Endothelial cell of umbilical vein (primary cell): ENCODE measurements at regions not wholly inside any gene's neighbourhood (a gene's known extent, or its start where the extent isn't known, plus 50 kb on each side); places are given as distances from the start of the nearest gene placed in this dataset.

Source experiments
- EZH2 ChIP-seq: IDR thresholded peaks from 2 replicates; pipeline ENCODE4 v1.6.1; 2012; ENCODE audit warnings: borderline replicate concordance, low read depth, mild to moderate bottlenecking, moderate library complexity, low read length, inconsistent platforms; ENCODE audit not compliant: severe bottlenecking
- FOS ChIP-seq: IDR thresholded peaks from 2 replicates; pipeline ENCODE4 v1.6.1; 2011; ENCODE audit warnings: mild to moderate bottlenecking, low read length, moderate library complexity, borderline replicate concordance; ENCODE audit not compliant: insufficient read depth
- GATA2 ChIP-seq: IDR thresholded peaks from 2 replicates; pipeline ENCODE4 v1.7.0; 2011; ENCODE audit warnings: low read depth, mild to moderate bottlenecking, moderate library complexity, mixed read lengths, low read length; ENCODE audit not compliant: insufficient read length, insufficient read depth
- JUN ChIP-seq: IDR thresholded peaks from 2 replicates; pipeline ENCODE4 v1.6.1; 2011; ENCODE audit warnings: borderline replicate concordance, low read depth; ENCODE audit not compliant: insufficient read length, insufficient read depth
- MYC ChIP-seq: IDR thresholded peaks from one replicate; pipeline ENCODE4 v1.6.1; 2011; ENCODE audit warnings: mild to moderate bottlenecking, low read depth, low read length
- POLR2A ChIP-seq: IDR thresholded peaks from 2 replicates; pipeline ENCODE4 v1.6.1; 2012; ENCODE audit warnings: low read depth, mild to moderate bottlenecking, control low read depth, low read length
- POLR2AphosphoS5 ChIP-seq: IDR thresholded peaks from 2 replicates; pipeline ENCODE4 v1.6.1; 2012; ENCODE audit warnings: low read depth, mild to moderate bottlenecking, control low read depth, low read length, moderate library complexity; ENCODE audit not compliant: insufficient read depth
- TF ChIP-seq, protein P1 (sequence below), 2 donors: IDR thresholded peaks; 1 replicate in 1 of 2; 2 replicates in 1 of 2; pipeline ENCODE4 v1.5.1; 2011; ENCODE audit warnings: low read length in 2 of 2, mild to moderate bottlenecking in 2 of 2, moderate library complexity in 2 of 2, control low read depth in 1 of 2, inconsistent platforms in 1 of 2, low read depth in 1 of 2; ENCODE audit not compliant: insufficient read depth in 1 of 2; ENCODE audit errors: extremely low read depth in 1 of 2
- TF ChIP-seq, protein P2 (sequence below): IDR thresholded peaks from 2 replicates; pipeline ENCODE4 v1.6.1; 2011; ENCODE audit not compliant: insufficient read depth, insufficient read length

DNA sequence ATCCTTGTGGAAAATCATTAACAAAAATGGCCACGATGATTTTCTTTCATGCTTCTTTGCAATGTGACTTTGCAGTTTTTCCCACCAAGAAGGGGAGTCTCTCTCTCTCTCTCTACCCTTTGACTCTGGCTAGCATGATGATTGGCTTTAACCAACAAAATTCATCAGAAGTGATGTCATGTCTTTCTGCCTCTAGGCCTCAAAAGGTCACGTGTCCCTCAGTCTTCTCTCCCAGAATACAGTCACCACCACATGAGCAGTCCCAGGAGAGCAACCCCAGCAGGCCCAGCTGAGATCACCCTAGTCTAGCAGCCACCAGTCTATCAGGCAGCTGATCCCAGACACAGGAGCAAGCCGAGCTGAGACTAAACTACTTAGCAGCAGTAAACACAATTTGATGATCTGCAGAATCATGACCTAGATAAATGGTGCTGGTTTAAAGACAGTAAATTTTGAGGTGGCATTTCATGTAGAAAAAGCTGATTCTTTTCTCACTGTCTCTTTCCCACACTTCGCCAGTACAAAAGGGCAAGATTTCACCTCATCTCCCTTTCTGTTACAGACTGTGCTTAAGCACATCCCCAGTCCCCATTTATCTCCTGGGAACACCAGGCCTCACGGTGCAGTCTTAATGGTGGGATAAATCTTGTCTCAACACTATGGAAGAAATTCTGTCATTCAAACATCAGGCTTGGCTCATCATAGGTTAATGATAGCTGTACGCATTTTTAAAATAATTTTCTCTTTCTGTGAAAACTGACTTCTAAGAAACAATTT lies 132.7 kb downstream of the SCG2 start:
- TF ChIP-seq, protein P1, sequence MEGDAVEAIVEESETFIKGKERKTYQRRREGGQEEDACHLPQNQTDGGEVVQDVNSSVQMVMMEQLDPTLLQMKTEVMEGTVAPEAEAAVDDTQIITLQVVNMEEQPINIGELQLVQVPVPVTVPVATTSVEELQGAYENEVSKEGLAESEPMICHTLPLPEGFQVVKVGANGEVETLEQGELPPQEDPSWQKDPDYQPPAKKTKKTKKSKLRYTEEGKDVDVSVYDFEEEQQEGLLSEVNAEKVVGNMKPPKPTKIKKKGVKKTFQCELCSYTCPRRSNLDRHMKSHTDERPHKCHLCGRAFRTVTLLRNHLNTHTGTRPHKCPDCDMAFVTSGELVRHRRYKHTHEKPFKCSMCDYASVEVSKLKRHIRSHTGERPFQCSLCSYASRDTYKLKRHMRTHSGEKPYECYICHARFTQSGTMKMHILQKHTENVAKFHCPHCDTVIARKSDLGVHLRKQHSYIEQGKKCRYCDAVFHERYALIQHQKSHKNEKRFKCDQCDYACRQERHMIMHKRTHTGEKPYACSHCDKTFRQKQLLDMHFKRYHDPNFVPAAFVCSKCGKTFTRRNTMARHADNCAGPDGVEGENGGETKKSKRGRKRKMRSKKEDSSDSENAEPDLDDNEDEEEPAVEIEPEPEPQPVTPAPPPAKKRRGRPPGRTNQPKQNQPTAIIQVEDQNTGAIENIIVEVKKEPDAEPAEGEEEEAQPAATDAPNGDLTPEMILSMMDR (IDR thresholded peaks at IDR 0.05; ENCODE audit: extremely low read depth in 1 of 2, insufficient read depth in 1 of 2, low read depth in 1 of 2, low read length in 2 of 2) = no peak
- TF ChIP-seq, protein P2, sequence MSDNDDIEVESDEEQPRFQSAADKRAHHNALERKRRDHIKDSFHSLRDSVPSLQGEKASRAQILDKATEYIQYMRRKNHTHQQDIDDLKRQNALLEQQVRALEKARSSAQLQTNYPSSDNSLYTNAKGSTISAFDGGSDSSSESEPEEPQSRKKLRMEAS = no peak
- TF ChIP-seq FOS (no peak), EZH2 (no peak), POLR2A (no peak), JUN (no peak), POLR2AphosphoS5 (no peak), MYC (no peak), GATA2 (no peak)
